ENCODE measurements at regions not wholly inside any gene's neighbourhood (a gene's known extent, or its start where the extent isn't known, plus 50 kb on each side); places are given as distances from the start of the nearest gene placed in this dataset.
"Not testable (repeated sequence)": the region's sequence is repeated elsewhere in the genome, so short reads cannot be mapped to it uniquely, and the experiment has no call there.

- TF ChIP-seq POLR2AphosphoS5 (IDR thresholded peaks at IDR 0.05; ENCODE audit: low read depth, low read length); TAF1 (IDR thresholded peaks at IDR 0.05; ENCODE audit: borderline replicate concordance, low read depth, low read length); POLR2A (IDR thresholded peaks at IDR 0.05; ENCODE audit: low read depth, low read length): not testable (repeated sequence)
Observed at GRCh38 chr14:78056890-78057289, 113.3 kb upstream of the NRXN3 start.
